ENCODE measurements at regions not wholly inside any gene's neighbourhood (a gene's known extent, or its start where the extent isn't known, plus 50 kb on each side); places are given as distances from the start of the nearest gene placed in this dataset.

- H3K36me3 Mint-ChIP-seq (ENCODE audit: low read depth), result no peaks in the 10 kb centered on the region
- no peak for DNase-seq
- H3K9me3 Mint-ChIP-seq, result peaks cover 15% of the 10 kb centered on the region
- H3K4me3 Mint-ChIP-seq, result no peak overlapping the region
- POLR2A ChIA-PET, result no interaction called here
- H3K27me3 Mint-ChIP-seq, result no peaks in the 10 kb centered on the region
- no peaks in the 10 kb centered on the region for H3K4me1 Mint-ChIP-seq
- CTCF ChIA-PET, result no interaction called here
- H3K27ac Mint-ChIP-seq, result no peak overlapping the region
Measured at GRCh38 chr18:71130351-71130750, 841.5 kb downstream of the SOCS6 start.

- Mint-ChIP-seq H3K4me1 (no peaks in the 10 kb centered on the region), H3K27me3 (no peaks in the 10 kb centered on the region), H3K9me3 (peaks cover 17% of the 10 kb centered on the region), H3K27ac (no peak overlapping the region), H3K4me3 (no peak overlapping the region), H3K36me3 (ENCODE audit: low read depth) (no peaks in the 10 kb centered on the region)
- POLR2A ChIA-PET, result no interaction called here
- CTCF ChIA-PET, result no interaction called here
- DNase-seq, result no peak
Measured at GRCh38 chr18:71125581-71125980, 836.7 kb downstream of the SOCS6 start.

GRCh38 chr18:71116535-71116934, 827.7 kb downstream of the SOCS6 start:
- no peak overlapping the region for H3K4me3 Mint-ChIP-seq
- H3K9me3 Mint-ChIP-seq, result peaks cover 7% of the 10 kb centered on the region
- POLR2A ChIA-PET, result no interaction called here
- CTCF ChIA-PET, result no interaction called here
- H3K27ac Mint-ChIP-seq, result no peak overlapping the region
- no peaks in the 10 kb centered on the region for H3K27me3 Mint-ChIP-seq
- no peak for DNase-seq
- H3K4me1 Mint-ChIP-seq, result no peaks in the 10 kb centered on the region
- H3K36me3 Mint-ChIP-seq (ENCODE audit: low read depth), result no peaks in the 10 kb centered on the region

GRCh38 chr18:71115261-71115660, 826.4 kb downstream of the SOCS6 start:
- DNase-seq, result no peak
- Mint-ChIP-seq H3K4me3 (no peak overlapping the region), H3K27me3 (no peaks in the 10 kb centered on the region), H3K4me1 (no peaks in the 10 kb centered on the region), H3K27ac (no peak overlapping the region), H3K9me3 (peaks cover 5% of the 10 kb centered on the region), H3K36me3 (ENCODE audit: low read depth) (no peaks in the 10 kb centered on the region)
- POLR2A ChIA-PET, result no interaction called here
- CTCF ChIA-PET, result no interaction called here

GRCh38 chr18:71114550-71115210, 825.8 kb downstream of the SOCS6 start:
- ChIA-PET CTCF (interaction anchor here (0.6 kb wide), 1 partner anchor 66 kb away, joined by 3 read pairs; no protein-coding TSS in a partner anchor), POLR2A (no interaction called here)
- Mint-ChIP-seq H3K27ac (no peak overlapping the region), H3K4me1 (no peaks in the 10 kb centered on the region), H3K9me3 (peaks cover 6% of the 10 kb centered on the region), H3K36me3 (ENCODE audit: low read depth) (no peaks in the 10 kb centered on the region), H3K4me3 (no peak overlapping the region), H3K27me3 (no peaks in the 10 kb centered on the region)
- no peak for DNase-seq

- Mint-ChIP-seq H3K9me3 (peaks cover 5% of the 10 kb centered on the region), H3K4me3 (no peak overlapping the region), H3K36me3 (ENCODE audit: low read depth) (no peaks in the 10 kb centered on the region), H3K27me3 (no peaks in the 10 kb centered on the region), H3K27ac (no peak overlapping the region), H3K4me1 (no peaks in the 10 kb centered on the region)
- ChIA-PET CTCF (no interaction called here), POLR2A (no interaction called here)
- DNase-seq, result no peak
Measured at GRCh38 chr18:71107244-71107643, 818.4 kb downstream of the SOCS6 start.

- ChIA-PET POLR2A (no interaction called here), CTCF (no interaction called here)
- H3K36me3 Mint-ChIP-seq (ENCODE audit: low read depth), result no peaks in the 10 kb centered on the region
- no peaks in the 10 kb centered on the region for H3K27me3 Mint-ChIP-seq
- no peaks in the 10 kb centered on the region for H3K4me1 Mint-ChIP-seq
- no peak for DNase-seq
- no peak overlapping the region for H3K4me3 Mint-ChIP-seq
- no peak overlapping the region for H3K27ac Mint-ChIP-seq
- H3K9me3 Mint-ChIP-seq, result peaks cover 5% of the 10 kb centered on the region
Measured at GRCh38 chr18:71106701-71107100, 817.9 kb downstream of the SOCS6 start.

- DNase-seq, result no peak
- Mint-ChIP-seq H3K36me3 (ENCODE audit: low read depth) (no peaks in the 10 kb centered on the region), H3K27ac (no peak overlapping the region), H3K4me3 (no peak overlapping the region), H3K9me3 (peaks cover 5% of the 10 kb centered on the region), H3K4me1 (no peaks in the 10 kb centered on the region), H3K27me3 (no peaks in the 10 kb centered on the region)
- ChIA-PET POLR2A (no interaction called here), CTCF (no interaction called here)
Measured at GRCh38 chr18:71105994-71106546, 817.2 kb downstream of the SOCS6 start.

- H3K4me1 Mint-ChIP-seq, result no peaks in the 10 kb centered on the region
- no peaks in the 10 kb centered on the region for H3K27me3 Mint-ChIP-seq
- H3K4me3 Mint-ChIP-seq, result no peak overlapping the region
- H3K36me3 Mint-ChIP-seq (ENCODE audit: low read depth), result no peaks in the 10 kb centered on the region
- DNase-seq, result no peak
- no peak overlapping the region for H3K27ac Mint-ChIP-seq
- peaks cover 2% of the 10 kb centered on the region for H3K9me3 Mint-ChIP-seq
- CTCF ChIA-PET, result no interaction called here
- POLR2A ChIA-PET, result no interaction called here
Measured at GRCh38 chr18:71105078-71105819, 816.4 kb downstream of the SOCS6 start.

- CTCF ChIA-PET, result no interaction called here
- POLR2A ChIA-PET, result no interaction called here
- DNase-seq, result no peak
Measured at GRCh38 chr18:71079606-71080005, 790.8 kb downstream of the SOCS6 start.

GRCh38 chr18:71077451-71077850, 788.6 kb downstream of the SOCS6 start:
- ChIA-PET CTCF (no interaction called here), POLR2A (no interaction called here)
- no peak overlapping the region for H3K27ac Mint-ChIP-seq
- no peak overlapping the region for H3K4me3 Mint-ChIP-seq
- peaks cover 4% of the 10 kb centered on the region for H3K9me3 Mint-ChIP-seq
- H3K27me3 Mint-ChIP-seq, result no peaks in the 10 kb centered on the region
- no peaks in the 10 kb centered on the region for H3K4me1 Mint-ChIP-seq
- no peak for DNase-seq
- H3K36me3 Mint-ChIP-seq (ENCODE audit: low read depth), result no peaks in the 10 kb centered on the region

More at GRCh38 chr18:71079606-71080005, 790.8 kb downstream of the SOCS6 start:
- Mint-ChIP-seq H3K36me3 (ENCODE audit: low read depth) (no peaks in the 10 kb centered on the region), H3K4me1 (no peaks in the 10 kb centered on the region), H3K27ac (no peak overlapping the region), H3K4me3 (no peak overlapping the region), H3K27me3 (no peaks in the 10 kb centered on the region), H3K9me3 (peaks cover 4% of the 10 kb centered on the region)

- Mint-ChIP-seq H3K4me1 (no peaks in the 10 kb centered on the region), H3K4me3 (no peak overlapping the region), H3K9me3 (peaks cover 4% of the 10 kb centered on the region), H3K36me3 (ENCODE audit: low read depth) (no peaks in the 10 kb centered on the region), H3K27ac (no peak overlapping the region), H3K27me3 (no peaks in the 10 kb centered on the region)
- POLR2A ChIA-PET, result no interaction called here
- CTCF ChIA-PET, result no interaction called here
- no peak for DNase-seq
Measured at GRCh38 chr18:71075147-71075546, 786.3 kb downstream of the SOCS6 start.

GRCh38 chr18:71068338-71068737, 779.5 kb downstream of the SOCS6 start:
- Mint-ChIP-seq H3K27me3 (no peaks in the 10 kb centered on the region), H3K4me3 (no peak overlapping the region), H3K9me3 (no peaks in the 10 kb centered on the region), H3K4me1 (no peaks in the 10 kb centered on the region), H3K27ac (no peak overlapping the region), H3K36me3 (ENCODE audit: low read depth) (no peaks in the 10 kb centered on the region)
- DNase-seq, result no peak
- CTCF ChIA-PET, result no interaction called here
- POLR2A ChIA-PET, result no interaction called here

- Mint-ChIP-seq H3K27ac (no peak overlapping the region), H3K36me3 (ENCODE audit: low read depth) (no peaks in the 10 kb centered on the region), H3K27me3 (no peaks in the 10 kb centered on the region), H3K9me3 (peaks cover 3% of the 10 kb centered on the region), H3K4me1 (no peaks in the 10 kb centered on the region), H3K4me3 (no peak overlapping the region)
- ChIA-PET CTCF (no interaction called here), POLR2A (no interaction called here)
- no peak for DNase-seq
Measured at GRCh38 chr18:71049893-71050292, 761.0 kb downstream of the SOCS6 start.
